Umbilical cord (tissue), 1 donor: ENCODE measurements at regions not wholly inside any gene's neighbourhood (a gene's known extent, or its start where the extent isn't known, plus 50 kb on each side); places are given as distances from the start of the nearest gene placed in this dataset.
A peak's percentile ranks its signal among the peaks of the same experiment; 100 is the strongest.
"Not testable (repeated sequence)": the region's sequence is repeated elsewhere in the genome, so short reads cannot be mapped to it uniquely, and the experiment has no call there.

Source experiments
- DNase-seq: peaks from one replicate; pipeline ENCODE4 v3.0.0-alpha.2; 2015; ENCODE audit warnings: low spot score

DNA sequence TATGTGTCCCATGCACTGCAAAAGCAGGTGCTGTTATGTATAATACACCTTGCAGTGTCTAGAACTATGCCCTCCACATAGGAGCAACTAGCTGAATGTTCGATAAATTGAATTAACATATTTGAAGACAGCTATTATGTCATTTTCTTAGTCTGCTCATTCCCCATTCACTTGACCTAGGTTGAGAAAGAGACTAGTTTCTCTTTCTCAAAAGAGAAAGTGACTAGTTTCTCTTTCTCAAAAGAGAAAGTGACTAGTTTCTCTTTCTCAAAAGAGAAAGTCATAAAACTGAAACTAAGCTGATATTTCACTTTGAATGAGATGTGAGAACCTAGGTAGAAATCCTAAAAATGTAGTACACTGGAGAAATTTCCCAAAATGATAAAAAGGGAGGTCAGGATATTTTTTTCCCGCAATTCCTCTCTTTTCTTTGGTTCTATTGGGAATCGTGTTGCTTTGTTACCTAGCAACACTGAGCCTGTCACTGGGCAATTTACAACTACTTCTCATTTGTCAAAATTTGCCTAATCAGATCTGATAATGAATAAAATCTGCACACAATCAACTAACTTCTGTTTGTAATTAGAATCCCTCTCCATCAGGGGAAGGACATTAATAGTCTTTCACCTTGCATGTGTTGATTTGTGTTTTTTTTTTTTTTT lies 132.0 kb upstream of the GRIA1 start:
- no peak for DNase-seq

GRCh38 chr5:153360860-153361259 lies 129.6 kb upstream of the GRIA1 start:
- DNase-seq = no peak

GRCh38 chr5:153361735-153362409 lies 128.6 kb upstream of the GRIA1 start:
- no peak for DNase-seq

DNA sequence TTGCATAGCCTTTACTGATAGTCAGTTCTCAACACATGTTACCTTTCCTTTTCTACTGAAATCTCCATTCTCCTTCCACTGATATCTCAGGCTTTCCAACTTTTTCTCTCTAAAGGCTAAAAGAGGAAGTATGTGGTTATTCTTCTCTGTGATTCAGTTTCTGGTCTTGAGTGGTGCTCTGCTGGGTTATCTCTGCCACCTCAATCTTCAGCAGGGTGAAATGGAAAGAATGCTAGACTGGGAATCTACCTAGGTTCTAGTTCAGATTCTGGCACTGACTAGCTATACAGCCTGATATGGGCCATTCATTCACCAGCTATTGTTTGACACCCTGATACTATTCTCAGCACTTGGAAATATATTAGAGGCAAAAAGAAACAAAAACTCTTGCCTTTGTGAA lies 124.9 kb upstream of the GRIA1 start:
- no peak for DNase-seq

DNA sequence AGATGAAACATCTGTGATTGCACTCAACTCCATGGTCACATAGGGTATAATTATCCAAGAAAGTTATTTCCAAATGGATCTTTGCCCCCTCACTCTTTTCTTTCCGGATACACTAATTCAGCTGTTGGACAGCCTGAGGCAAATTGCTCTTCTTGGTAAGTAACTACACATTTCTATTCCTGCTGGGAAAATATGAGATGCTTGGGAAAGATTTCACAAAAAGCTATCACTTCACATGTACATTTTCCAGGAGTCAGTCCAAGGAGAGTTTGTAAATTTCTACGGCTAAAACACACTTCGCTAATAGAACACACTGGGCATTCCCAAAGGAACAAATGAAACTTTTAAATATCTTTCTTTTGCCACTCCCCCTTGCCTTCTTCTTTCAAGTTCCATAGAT lies 123.0 kb upstream of the GRIA1 start:
- no peak for DNase-seq

DNA sequence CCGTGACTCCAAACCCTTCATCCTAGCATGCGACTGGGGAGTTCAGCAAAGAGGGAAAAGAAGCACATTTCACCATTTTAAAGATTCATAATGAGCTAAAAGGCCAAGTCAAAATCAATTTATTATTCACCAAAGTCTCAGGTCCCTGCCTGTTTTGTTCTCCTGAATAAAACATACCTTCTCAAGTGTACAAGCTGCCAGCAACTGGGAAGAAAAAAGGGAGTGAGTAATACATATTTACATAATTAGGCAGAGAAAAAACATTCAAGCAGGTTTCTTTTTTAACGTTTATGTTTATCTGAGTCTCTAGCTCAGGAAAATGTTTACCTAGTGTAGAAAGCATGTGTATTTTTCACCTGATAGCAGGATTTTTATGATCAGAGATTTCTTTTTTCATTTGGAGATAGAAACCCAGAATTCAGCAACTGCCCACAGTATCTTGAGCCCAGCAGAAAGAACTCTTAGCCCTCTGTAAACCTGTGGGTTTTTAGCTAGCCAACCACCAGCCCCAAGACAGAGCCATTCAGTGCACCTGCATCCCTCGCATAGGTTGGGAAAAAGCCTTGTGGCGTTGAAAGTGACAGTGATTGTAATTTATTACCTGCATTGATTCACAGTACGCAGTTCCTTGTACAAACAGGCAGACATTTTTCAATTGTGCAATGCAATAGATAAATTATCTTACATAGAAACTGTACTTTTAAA lies 117.9 kb upstream of the GRIA1 start:
- DNase-seq = no peak

- no peak for DNase-seq
These were observed 117.4 kb upstream of the GRIA1 start for GRCh38 chr5:153373130-153373498.

- DNase-seq = not testable (repeated sequence)
These were observed 108.8 kb upstream of the GRIA1 start for GRCh38 chr5:153381630-153382029.

DNA sequence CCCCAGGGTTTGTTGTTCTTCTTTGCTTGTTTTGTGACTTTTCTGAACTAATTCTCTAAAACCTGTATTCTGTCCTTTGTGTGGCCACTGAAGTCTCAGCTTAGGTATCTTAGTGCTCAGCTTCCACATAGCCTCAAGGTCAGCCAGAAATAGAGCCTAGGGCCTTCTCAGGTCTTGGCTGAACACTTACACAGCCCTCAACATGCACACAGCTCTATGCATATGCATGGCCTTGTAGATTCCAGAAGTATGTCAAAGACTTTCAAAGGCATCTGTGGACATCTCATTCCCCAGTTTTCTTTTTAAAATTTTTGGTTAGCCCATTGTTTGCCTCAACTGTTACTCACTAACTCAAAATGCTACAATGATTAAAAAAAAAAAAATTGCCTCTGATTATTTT lies 99.9 kb upstream of the GRIA1 start:
- DNase-seq = no peak

- DNase-seq = no peak
These were observed 90.9 kb upstream of the GRIA1 start for GRCh38 chr5:153399595-153399994.

- DNase-seq = no peak
These were observed 89.5 kb upstream of the GRIA1 start for GRCh38 chr5:153400931-153401330.

DNA sequence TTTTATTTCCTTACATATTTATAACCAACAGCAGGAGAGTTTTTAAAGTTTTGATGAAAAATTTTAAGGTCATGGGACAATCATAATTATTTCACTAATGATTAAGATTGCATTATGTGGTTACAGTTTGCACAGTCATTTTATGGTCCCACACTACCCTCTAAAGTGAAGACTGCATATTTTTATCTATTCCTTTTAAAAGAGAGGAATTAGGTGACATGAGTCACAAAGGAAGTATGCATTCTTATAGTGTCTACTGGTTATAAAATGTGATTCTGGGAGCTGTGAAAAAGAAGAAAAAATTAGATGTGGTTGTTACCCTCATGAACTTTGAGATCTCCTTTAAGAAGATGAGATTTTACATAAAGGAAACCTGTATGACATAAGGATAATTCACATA lies 87.9 kb upstream of the GRIA1 start:
- DNase-seq = peak; percentile 46

DNA sequence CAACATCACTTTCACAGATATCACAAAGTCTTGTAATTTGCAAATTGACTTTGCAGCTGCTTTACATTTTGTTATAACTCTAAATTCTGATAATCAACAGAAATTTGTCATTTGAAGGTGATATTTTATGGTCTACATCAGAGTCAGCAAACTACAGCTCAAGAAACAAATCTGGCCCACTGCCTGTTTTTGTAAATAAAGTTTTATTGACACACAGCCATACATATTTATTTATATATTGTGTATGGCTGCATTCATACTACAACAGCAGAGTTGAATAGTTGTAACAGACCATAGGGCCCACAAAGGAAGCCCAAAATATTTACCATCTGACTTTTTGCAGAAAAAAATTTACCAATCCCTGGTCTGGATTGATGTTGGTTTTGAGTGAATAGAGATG lies 87.0 kb upstream of the GRIA1 start:
- no peak for DNase-seq

- no peak for DNase-seq
These were observed 85.7 kb upstream of the GRIA1 start for GRCh38 chr5:153404747-153405146.

- DNase-seq = peak; percentile 67
These were observed 68.8 kb upstream of the GRIA1 start for GRCh38 chr5:153421676-153422075.

GRCh38 chr5:153425914-153426313 lies 64.6 kb upstream of the GRIA1 start:
- no peak for DNase-seq

DNA sequence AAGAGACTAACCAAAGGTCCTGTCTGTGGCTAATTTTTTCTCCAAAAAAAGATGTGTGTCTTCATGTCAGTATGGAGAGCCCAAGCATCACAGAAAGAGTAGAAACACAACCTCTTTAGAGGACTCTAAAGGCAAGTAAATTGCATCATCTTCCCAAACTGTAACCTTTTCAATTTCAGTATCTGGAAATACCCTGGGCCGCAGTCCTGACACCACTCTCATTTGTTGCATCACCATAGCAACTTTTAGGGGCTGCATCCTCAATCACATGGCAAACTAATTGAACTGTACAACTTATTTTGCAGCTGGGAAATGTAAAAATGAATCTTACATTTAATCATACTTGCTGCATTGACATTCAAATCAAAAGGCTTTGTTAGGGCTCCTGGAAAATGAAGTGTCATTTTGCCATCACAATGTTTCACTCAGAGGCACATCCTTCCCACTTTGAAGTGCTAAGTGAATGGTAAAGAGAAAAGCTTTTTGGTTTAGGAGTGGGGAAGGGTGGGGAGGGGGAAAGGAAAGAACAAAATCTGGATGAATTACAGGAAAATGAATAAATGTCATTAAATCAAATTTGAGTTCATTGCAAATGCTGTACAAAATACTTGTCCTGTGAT lies 60.6 kb upstream of the GRIA1 start:
- DNase-seq = no peak

DNA sequence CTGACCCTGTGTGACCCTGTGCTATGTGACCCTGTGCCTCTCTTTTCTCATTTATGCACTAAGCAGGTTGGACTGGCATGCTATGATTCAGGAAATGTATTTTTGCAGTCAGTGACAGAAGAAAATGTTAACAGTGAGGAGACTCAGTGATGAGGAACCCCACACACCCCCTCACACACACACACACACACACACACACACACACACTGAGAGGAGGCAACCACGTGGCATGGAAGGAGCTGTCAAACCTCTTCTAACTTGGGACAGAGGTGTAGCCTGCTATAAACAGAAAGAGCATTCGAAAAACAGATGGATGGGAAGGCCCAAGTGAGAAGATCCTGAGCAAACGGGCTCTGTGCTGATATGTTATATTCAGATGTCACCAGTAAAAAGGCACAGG lies 57.9 kb upstream of the GRIA1 start:
- DNase-seq = no peak

GRCh38 chr5:153437251-153437650 lies 53.2 kb upstream of the GRIA1 start:
- peak; percentile 50 for DNase-seq

DNA sequence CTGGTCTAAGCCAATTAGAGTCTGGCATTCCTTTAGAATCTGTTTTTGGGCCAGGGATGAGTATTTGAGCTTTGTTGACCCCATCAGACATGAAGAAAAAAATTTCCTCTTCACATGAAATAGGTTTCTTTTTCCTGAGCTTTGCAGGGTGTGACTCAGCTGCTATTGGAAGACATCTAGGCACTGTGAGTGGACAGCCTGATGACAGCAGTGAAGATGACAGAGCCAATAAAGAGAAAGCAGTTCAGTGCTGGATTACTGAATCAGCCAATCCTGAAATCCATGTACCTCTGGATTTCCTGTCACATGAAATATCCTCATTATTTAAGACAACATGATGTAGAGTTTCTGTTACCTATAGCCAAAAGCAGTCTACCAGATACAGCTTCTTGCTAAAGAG lies 51.3 kb upstream of the GRIA1 start:
- DNase-seq = peak; percentile 72
